ENCODE measurements at regions not wholly inside any gene's neighbourhood (a gene's known extent, or its start where the extent isn't known, plus 50 kb on each side); places are given as distances from the start of the nearest gene placed in this dataset.
"Not testable (repeated sequence)": the region's sequence is repeated elsewhere in the genome, so short reads cannot be mapped to it uniquely, and the experiment has no call there.

DNA sequence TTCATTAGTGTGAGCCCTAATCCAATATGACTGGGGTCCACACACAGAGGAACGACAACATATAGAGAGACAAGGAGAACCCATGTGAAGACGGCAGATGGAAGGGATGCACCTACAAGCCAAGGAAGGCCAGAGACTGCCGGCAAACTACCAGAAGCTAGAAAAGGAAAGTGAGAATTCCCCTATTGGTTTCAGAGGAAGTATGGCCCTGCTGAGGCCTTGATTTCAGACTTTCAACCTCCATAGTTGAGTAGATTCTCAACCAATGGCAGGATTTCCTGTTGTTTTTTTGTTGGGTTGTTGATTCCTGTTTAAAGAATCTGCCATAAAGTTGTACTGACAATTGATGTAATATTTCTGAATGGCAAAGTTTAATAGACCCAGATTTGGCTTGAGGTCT lies 241.5 kb downstream of the SATB2 start:
- no peak for DNase-seq

- no peak for DNase-seq
Observed at GRCh38 chr2:199207011-199207410, 250.7 kb downstream of the SATB2 start.

- no peak for DNase-seq
Observed at GRCh38 chr2:199206536-199206935, 251.2 kb downstream of the SATB2 start.

- DNase-seq = no peak
Observed at GRCh38 chr2:199202964-199203363, 254.8 kb downstream of the SATB2 start.

DNA sequence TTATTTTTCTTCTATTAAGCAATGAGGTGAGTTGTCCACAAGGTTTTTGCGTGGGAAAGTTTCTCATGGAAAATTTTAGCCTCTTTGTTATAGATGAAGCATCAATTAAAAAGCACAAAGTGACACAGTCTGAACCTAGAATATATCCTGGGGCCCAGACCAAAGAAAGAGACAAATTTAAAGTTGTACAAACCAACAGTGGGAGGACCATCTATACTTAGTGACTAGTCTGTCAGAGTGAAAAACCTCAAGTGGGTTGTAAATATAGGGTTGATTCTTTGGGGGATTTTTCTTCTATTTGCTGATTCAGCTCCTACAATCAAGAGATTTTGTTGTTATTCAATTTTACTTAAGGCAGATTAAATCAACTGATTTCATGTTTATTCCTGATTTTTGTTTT lies 256.2 kb downstream of the SATB2 start:
- DNase-seq = no peak

GRCh38 chr2:199199797-199200196 lies 257.9 kb downstream of the SATB2 start:
- DNase-seq = no peak

DNA sequence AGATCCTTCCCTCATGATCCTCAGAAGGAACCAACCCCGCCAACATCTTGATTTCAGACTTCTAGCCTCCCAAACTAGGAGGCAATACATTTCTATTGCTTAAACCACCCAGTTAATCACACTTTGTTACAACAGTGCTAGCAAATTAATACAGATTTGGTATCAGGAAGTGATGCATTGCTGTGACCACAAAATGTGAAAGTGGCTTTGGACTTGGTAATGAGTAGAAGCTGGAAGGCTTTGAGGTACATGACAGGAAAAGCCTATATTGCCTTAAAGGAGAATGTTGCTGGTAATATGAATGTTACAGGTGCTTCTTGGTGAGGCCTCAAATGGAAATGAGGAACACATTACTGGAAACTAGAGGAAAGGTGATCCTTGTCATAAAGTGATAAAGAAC lies 260.3 kb downstream of the SATB2 start:
- DNase-seq = no peak

GRCh38 chr2:199196686-199197085 lies 261.1 kb downstream of the SATB2 start:
- no peak for DNase-seq

DNA sequence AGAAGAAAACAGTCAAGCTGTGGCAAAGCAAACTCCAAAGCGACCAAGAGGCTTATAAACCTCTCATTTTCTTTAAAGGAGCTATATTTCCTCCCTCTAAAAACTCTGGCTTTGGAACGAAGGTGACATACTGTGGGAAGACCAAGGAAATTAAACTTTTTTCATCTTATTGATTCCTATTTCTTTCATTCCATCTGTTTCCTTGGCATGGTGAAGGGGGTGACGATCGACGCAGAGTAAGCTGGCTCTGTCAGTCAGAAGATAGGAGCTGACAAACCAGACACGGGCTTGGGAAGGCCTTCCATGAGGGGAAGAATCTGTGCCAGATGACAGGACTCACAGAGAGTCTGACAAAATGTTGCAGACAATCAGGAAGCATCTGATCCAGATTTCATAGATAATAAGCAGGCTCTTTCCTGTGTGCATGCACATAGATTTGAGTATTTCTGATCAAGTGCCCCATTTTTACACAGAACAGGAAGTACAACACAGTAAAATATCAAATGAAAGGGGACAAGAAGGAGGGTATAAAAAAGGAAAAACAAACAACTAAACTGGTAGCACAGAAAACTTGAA lies 261.7 kb downstream of the SATB2 start:
- DNase-seq = no peak

DNA sequence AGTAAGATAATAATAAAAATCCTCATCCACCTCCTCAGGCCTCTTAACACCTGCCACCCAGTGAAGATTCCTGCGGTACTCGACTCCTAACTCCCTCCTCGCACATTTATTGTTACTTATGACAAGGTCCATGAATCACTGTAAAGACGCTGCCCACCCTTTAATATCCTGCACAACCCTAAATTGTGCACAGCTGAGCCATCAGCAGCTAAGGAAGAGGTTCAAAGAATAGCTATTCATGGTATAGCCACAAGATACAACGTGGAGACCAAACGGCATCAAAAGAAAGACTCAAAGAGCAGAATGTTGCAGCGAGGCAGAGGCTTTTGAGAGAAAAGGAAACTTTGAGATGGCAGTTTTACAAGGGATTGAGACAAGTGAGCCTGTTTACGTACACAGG lies 266.3 kb downstream of the SATB2 start:
- DNase-seq = no peak

DNA sequence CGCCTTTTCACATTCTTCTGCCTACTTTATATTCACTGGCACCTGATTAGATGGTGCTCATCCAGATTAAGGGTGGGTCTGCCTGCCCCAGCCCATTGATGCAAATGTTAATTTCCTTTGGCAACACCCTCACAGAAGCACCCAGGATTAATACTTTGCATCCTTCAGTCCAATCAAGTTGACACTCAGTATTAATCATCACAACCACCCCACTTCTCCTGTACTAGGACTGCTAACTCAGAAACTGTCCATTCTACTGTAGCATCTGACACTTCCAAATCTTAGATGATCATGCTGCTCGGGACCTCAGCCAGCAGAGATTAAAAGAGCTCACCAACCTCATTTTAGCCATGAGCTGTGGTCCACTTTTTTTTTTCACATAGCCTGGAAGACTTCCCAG lies 268.5 kb downstream of the SATB2 start:
- DNase-seq = no peak

DNA sequence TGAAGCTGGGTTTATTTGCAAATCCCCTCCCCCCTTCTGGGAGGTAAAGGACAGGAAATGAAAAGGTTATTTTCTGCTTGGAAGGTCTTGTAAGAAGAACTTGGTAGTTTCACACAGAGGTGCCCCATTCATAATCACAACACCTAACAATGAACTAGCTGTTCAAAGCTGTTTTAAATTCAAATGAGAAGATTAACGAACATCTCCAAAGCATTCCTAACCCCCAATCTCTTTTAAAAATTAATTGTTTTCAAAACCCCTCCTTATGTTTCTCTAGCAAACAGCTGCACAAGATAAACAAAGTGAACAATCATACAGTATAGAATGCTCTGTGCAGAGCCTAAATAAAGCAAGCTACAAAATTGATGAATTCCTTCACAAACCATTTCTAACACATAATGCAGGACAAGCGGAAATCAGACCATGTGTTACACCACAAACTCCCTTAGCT lies 271.4 kb downstream of the SATB2 start:
- no peak for DNase-seq

- DNase-seq = not testable (repeated sequence)
Observed at GRCh38 chr2:199185174-199185573, 272.6 kb downstream of the SATB2 start.

- DNase-seq = no peak
Observed at GRCh38 chr2:199163613-199164458, 293.9 kb downstream of the SATB2 start.

DNA sequence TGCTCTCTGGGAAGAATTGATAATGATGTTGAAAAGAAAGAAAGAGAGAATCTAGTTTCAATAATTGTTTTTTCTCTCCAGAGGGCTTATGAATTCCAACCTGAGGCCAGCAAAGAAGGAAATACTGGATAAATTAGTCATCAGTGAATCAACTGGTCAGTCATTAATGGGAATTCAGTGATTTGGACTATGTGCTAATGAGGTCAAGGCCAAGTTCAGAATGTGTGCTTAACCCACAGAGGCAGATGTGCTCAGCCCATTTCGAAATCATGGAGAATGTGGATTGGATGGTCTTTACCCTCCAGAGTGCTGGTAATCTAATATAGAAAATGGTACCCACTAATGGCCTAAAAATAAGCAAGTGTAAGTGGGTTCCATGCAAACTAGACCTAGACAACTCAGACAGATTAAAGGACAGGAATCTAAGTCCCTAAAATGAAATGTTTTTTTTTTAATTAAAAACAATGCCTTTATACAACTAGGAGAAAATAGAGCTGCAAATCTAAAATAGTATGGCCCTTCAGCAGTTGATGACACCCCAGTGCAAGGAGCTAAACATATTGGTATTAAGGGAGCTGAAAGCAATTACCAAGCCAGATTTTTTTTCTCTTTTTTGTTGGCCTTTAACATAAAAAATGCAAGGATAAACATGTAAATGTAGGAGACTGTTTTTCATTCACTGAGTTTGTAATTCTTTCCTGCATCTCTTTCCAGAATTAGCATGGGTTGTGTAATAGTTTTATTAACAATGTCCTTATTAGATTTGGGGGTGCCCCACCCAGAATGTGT lies 296.9 kb downstream of the SATB2 start:
- DNase-seq = no peak

DNA sequence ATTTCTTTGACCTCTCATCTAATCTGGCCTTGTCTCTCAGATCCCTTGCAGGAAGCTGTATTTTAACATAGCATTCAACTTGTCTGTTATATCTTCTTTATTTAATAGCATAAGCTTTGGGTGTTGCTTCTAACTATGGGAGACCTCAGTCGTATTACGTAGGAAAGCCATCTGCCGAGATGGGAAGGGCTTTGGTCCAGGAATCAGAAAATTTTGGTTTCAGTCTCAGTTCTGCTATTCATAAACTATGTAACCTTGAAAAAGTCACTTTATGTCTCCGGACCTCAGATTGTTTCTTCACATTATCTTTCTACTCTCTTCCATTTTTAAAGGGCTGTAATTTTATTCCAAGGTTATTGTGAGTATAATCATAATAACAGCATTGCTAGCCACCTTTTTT lies 297.7 kb downstream of the SATB2 start:
- DNase-seq = no peak

DNA sequence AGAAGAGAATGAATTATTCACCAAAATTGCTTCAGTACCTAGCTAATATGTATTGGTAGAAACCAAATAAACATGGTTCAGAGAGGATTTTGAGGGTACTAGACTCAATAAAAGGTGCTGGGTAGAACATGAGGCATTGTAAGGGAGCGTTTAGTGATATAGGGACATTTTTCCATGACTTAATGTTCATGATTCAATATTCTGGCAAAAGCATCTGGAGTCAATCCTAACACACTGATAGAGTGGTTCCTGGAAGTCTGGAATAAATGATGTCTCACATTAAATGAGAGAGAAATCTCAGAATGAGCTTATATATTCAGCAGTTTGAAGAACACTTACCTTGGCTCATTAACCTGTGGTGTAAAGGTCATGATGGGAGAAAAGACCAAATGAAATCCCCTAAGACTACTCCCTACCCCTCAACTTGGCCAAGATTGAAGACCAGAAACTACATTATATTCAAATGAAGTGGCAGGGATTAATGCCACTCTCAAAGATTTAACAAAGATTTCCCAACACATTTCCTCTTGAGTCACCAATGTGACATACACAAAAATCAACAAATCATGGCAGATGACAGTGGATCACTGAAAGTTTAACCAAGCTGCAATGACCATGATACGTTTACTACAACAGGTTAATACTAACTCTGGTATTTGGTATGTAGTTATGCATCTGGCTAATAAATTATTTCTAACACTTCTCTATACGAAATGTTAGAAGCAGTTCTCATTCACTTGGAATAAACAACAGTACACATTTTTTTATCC lies 309.5 kb downstream of the SATB2 start:
- no peak for DNase-seq

- no peak for DNase-seq
Observed at GRCh38 chr2:199147216-199147615, 310.5 kb downstream of the SATB2 start.

- DNase-seq = no peak
Observed at GRCh38 chr2:199144546-199144945, 313.2 kb downstream of the SATB2 start.

- no peak for DNase-seq
Observed at GRCh38 chr2:199144036-199144435, 313.7 kb downstream of the SATB2 start.

- DNase-seq = no peak
Observed at GRCh38 chr2:199136681-199137080, 321.1 kb downstream of the SATB2 start.

DNA sequence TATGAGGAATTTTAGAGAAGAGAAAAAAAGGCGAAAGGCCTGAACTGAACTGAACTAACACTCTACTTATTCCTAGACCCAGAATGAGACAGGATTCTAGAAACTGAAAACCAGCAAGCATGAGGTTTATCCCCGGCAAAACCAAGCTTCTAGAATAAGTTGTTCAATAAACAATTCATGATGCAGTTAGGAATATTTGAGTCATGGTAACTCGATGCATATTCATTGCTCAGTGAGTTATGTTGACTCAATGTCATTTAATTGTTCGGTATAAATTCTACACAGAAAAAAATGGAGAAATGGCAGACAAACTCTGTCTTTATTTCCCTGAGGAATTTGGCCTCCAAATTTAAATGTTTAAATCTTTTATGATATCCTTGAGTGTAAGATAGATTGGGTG lies 321.5 kb downstream of the SATB2 start:
- DNase-seq = no peak

DNA sequence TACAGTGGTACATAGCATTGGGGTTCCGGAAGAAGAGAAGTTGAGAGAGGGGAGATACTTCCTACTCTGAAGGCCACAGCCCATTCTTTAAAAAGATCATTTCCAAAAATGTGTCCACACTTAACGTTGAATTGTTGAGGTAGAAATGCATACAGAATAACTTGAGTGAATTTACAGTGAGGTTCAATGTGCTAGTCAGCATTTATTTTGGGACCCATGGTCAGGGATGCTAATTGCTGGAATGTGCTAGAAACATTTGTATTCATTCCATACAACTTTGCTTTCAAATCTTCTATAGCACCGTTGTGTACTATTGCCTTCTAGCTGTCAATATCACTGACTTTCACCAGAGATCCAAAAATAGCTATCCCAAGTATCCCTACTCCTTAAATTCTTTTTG lies 325.9 kb downstream of the SATB2 start:
- no peak for DNase-seq

Data from activated CD4-positive, alpha-beta T cell treated with anti-CD3 and anti-CD28 coated beads for 1 hour (primary cell).